ENCODE measurements at regions not wholly inside any gene's neighbourhood (a gene's known extent, or its start where the extent isn't known, plus 50 kb on each side); places are given as distances from the start of the nearest gene placed in this dataset.

DNA sequence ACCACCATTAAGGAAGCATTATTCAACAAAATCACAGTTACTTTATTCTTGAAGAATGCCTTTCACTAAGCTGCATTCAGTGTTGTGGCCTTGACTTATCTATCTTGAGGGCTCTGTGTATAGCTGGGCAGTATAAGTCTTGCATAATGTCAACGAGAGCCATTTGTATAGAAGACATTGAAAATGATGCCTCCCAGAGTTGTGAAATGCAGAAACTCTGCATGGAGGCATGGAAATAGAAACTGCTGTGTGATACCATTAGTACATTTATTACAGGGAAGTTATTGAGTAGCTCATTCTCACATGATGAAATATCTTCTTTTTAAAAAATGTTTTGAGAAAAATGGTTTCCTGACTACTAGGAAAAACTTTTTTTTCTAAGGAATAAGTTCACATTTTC is 111.4 kb upstream of the SNX7 start (continued):
- TF ChIP-seq BCLAF1 (IDR thresholded peaks at IDR 0.05) (no peak), LARP7 (IDR thresholded peaks at IDR 0.05) (no peak), MTA2 (IDR thresholded peaks at IDR 0.05; ENCODE audit: low read depth) (no peak)

DNA sequence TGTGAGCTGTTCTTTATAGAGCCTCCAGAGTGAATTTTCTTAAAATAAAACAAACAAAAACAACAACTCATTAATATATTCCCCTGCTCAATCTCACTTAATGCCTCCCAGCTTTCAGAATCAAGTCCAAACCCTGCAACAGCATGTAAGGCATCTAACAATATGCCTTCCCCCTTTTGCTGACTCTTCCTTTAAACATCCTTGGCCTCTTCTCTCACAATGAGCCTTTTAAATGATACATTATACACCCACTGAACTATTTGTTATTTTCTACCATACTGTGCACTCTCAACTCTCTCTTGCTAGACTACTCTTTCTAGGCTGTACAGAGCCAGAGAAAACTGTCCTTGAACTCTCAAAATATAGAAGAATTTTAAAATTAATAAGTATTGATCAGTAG is 115.2 kb upstream of the SNX7 start:
- no peaks in the 10 kb centered on the region for H3K4me1 ChIP-seq (ENCODE audit: control insufficient read depth, insufficient read depth, low read length)
- in situ Hi-C loops (cut with MboI): no loop called here
- H3K36me3 ChIP-seq (ENCODE audit: control insufficient read depth in 2 of 2, insufficient read depth in 2 of 2, low read length in 1 of 2): no peaks in the 10 kb centered on the region
- no peak for ATAC-seq
- H2AFZ ChIP-seq (ENCODE audit: control insufficient read depth, low read depth, low read length): no peak overlapping the region
- RAD21 ChIA-PET (ENCODE audit: unreplicated experiment): no interaction called here
- POLR2A ChIA-PET: no interaction called here
- no peaks in the 10 kb centered on the region for H3K27me3 ChIP-seq (replicated peaks in 1 of 2; ENCODE audit: control insufficient read depth in 2 of 2, insufficient read depth in 2 of 2, low read length in 1 of 2)
- no peak for FAIRE-seq
- intact Hi-C loops (cut with micrococcal nuclease; ENCODE audit: unreplicated experiment): no loop called here
- H3K27ac ChIP-seq (ENCODE audit: control insufficient read depth, insufficient read depth): no peak overlapping the region
- no peak overlapping the region for H3K9ac ChIP-seq (ENCODE audit: control insufficient read depth, insufficient read depth, low read length)
- TF ChIP-seq BHLHE40 (IDR thresholded peaks at IDR 0.05; ENCODE audit: borderline replicate concordance in 1 of 2, low read depth in 2 of 2, low read length in 1 of 2) (no peak), HSF1 (IDR thresholded peaks at IDR 0.05; ENCODE audit: low read depth, low read length) (no peak)
- CTCF ChIA-PET: interaction anchor here (0.8 kb wide), 1 partner anchor 10 kb away, joined by 3 read pairs; no protein-coding TSS in a partner anchor
- H4K20me1 ChIP-seq (ENCODE audit: control insufficient read depth, insufficient read depth): no peaks in the 10 kb centered on the region
- no peak overlapping the region for H3K4me2 ChIP-seq (ENCODE audit: control insufficient read depth, insufficient read depth)
- no TSS peak for BruUV-seq (replicated peaks)
- SMC1A ChIA-PET (ENCODE audit: uncharacterized antibody, unreplicated experiment): interaction anchor here (1.2 kb wide), 1 partner anchor 212 kb away, joined by 4 read pairs; no protein-coding TSS in a partner anchor
- H3K9me3 ChIP-seq (replicated peaks; ENCODE audit: control insufficient read depth, insufficient read depth, low read length): no peaks in the 10 kb centered on the region
- DNase-seq (ENCODE audit: low read depth, low spot score): no peak
- no peaks in the 10 kb centered on the region for H3K79me2 ChIP-seq (ENCODE audit: control insufficient read depth, insufficient read depth, low read length)
- H3K4me3 ChIP-seq: no peak overlapping the region

Data from GM12878 (cell line).